IMR-90 (cell line): ENCODE measurements at regions not wholly inside any gene's neighbourhood (a gene's known extent, or its start where the extent isn't known, plus 50 kb on each side); places are given as distances from the start of the nearest gene placed in this dataset.
A peak's percentile ranks its signal among the peaks of the same experiment; 100 is the strongest.

Experiments used
- ATAC-seq: fragments of 200-7000 bp; cut with Tn5 transposase; 2 replicates; pipeline ENCODE4 v1.9.1; 2020; ENCODE audit warnings: low read depth, mild to moderate bottlenecking, moderate library complexity
- BruUV-seq: library from RNA; stranded (reverse); fragments of 400-500 nt; replicated peaks from 2 replicates; lab custom pipeline; 2021; lab: Mats Ljungman, UMichigan
- CTCF ChIA-PET: fragments of 300-600 bp; formaldehyde crosslinking; extraction: SDS; loops from one replicate; lab custom pipeline; 2021; ENCODE audit warnings: antibody characterized with exemption; lab: Yijun Ruan, JAX
- POLR2A ChIA-PET: fragments of 300-600 bp; sonication (Branson Sonifier 250); formaldehyde crosslinking; loops from one replicate; lab custom pipeline; 2022; ENCODE audit warnings: antibody characterized with exemption; ENCODE audit not compliant: unreplicated experiment; lab: Charles Lee
- DNase-seq: peaks from one replicate; pipeline ENCODE4 v3.0.0; 2013
- H2AFZ ChIP-seq: replicated peaks from 2 replicates; pipeline ENCODE3; 2013; ENCODE audit warnings: low read length, mild to moderate bottlenecking; ENCODE audit not compliant: poor library complexity
- H2AK5ac ChIP-seq: 2 replicates; pipeline ENCODE4 v1.6.1; 2013; ENCODE audit warnings: low read depth, low read length, inconsistent platforms
- H2AK9ac ChIP-seq: replicated peaks from 2 replicates; pipeline ENCODE3; 2013; ENCODE audit warnings: mild to moderate bottlenecking, low read depth, low read length, moderate library complexity; ENCODE audit not compliant: poor library complexity
- H2BK120ac ChIP-seq: 2 replicates; pipeline ENCODE4 v1.6.1; 2013; ENCODE audit warnings: low read depth, low read length, inconsistent platforms
- H2BK15ac ChIP-seq: 3 replicates; pipeline ENCODE4 v1.6.1; 2013; ENCODE audit warnings: low read depth, low read length, inconsistent platforms
- H2BK20ac ChIP-seq: 2 replicates; pipeline ENCODE4 v1.6.1; 2013; ENCODE audit warnings: low read depth, mild to moderate bottlenecking, inconsistent platforms, low read length, moderate library complexity
- H2BK5ac ChIP-seq: 2 replicates; pipeline ENCODE4 v1.6.1; 2013; ENCODE audit warnings: mild to moderate bottlenecking, low read depth, low read length, inconsistent platforms; ENCODE audit not compliant: poor library complexity, severe bottlenecking
- H3K14ac ChIP-seq: replicated peaks from 2 replicates; pipeline ENCODE4 v1.6.1; 2013; ENCODE audit warnings: low read depth, low read length, inconsistent platforms
- H3K18ac ChIP-seq: 2 replicates; pipeline ENCODE4 v1.6.1; 2013; ENCODE audit warnings: low read depth, low read length, control low read depth
- H3K23ac ChIP-seq: 2 replicates; pipeline ENCODE4 v1.6.1; 2013; ENCODE audit warnings: low read depth, low read length, inconsistent platforms
- H3K27ac ChIP-seq: 2 replicates; pipeline ENCODE4 v1.5.1; 2013; ENCODE audit warnings: mild to moderate bottlenecking, control low read depth, low read length; ENCODE audit not compliant: insufficient read depth
- H3K27me3 ChIP-seq: 2 replicates; pipeline ENCODE4 v1.6.1; 2013; ENCODE audit warnings: low read length; ENCODE audit not compliant: control insufficient read depth, insufficient read depth
- H3K36me3 ChIP-seq: 2 replicates; pipeline ENCODE4 v1.6.1; 2013; ENCODE audit warnings: low read length, mixed read lengths; ENCODE audit not compliant: control insufficient read depth, insufficient read depth
- H3K4ac ChIP-seq: 2 replicates; pipeline ENCODE4 v1.6.1; 2013; ENCODE audit warnings: low read depth, low read length, inconsistent platforms
- H3K4me1 ChIP-seq: 2 replicates; pipeline ENCODE4 v1.6.1; 2013; ENCODE audit warnings: low read length, mixed read lengths; ENCODE audit not compliant: control insufficient read depth, insufficient read depth
- H3K4me2 ChIP-seq: 2 replicates; pipeline ENCODE4 v1.6.1; 2013; ENCODE audit warnings: low read depth, mild to moderate bottlenecking, control low read depth, low read length, moderate library complexity
- H3K4me3 ChIP-seq: 2 replicates; pipeline ENCODE4 v1.5.1; 2013; ENCODE audit warnings: low read depth, mild to moderate bottlenecking, control low read depth, low read length, moderate library complexity; ENCODE audit not compliant: insufficient read depth
- H3K56ac ChIP-seq: 2 replicates; pipeline ENCODE4 v1.6.1; 2013; ENCODE audit warnings: low read length, inconsistent platforms; ENCODE audit not compliant: insufficient read depth; ENCODE audit errors: extremely low read depth
- H3K79me1 ChIP-seq, 2 experiments: 2 replicates each; pipeline ENCODE4 v1.6.1; 2013; ENCODE audit warnings: low read length in 2 of 2, inconsistent platforms in 1 of 2, low read depth in 1 of 2
- H3K9ac ChIP-seq: 2 replicates; pipeline ENCODE4 v1.6.1; 2013; ENCODE audit warnings: low read depth, low read length, control low read depth
- H3K9me1 ChIP-seq: 2 replicates; pipeline ENCODE4 v1.6.1; 2013; ENCODE audit warnings: low read length, inconsistent platforms; ENCODE audit not compliant: insufficient read depth
- H3K9me3 ChIP-seq: 2 replicates; pipeline ENCODE4 v1.6.1; 2013; ENCODE audit warnings: low read length; ENCODE audit not compliant: control insufficient read depth, insufficient read depth
- H4K20me1 ChIP-seq: 2 replicates; pipeline ENCODE4 v1.6.1; 2013; ENCODE audit warnings: low read length, inconsistent platforms; ENCODE audit not compliant: insufficient read depth
- H4K5ac ChIP-seq: 2 replicates; pipeline ENCODE4 v1.6.1; 2013; ENCODE audit warnings: mild to moderate bottlenecking, low read depth, low read length, control low read depth
- H4K8ac ChIP-seq, 2 experiments: 2 replicates each; pipeline ENCODE4 v1.6.1; 2013; ENCODE audit warnings: low read depth in 2 of 2, low read length in 2 of 2, control low read depth in 1 of 2, inconsistent platforms in 1 of 2
- H4K91ac ChIP-seq: 2 replicates; pipeline ENCODE4 v1.6.1; 2013; ENCODE audit warnings: low read depth, low read length, inconsistent platforms; ENCODE audit not compliant: insufficient read depth
- CTCF ChIP-seq: conservative IDR thresholded peaks from 2 replicates; pipeline ENCODE4 v1.5.1; 2012; ENCODE audit warnings: mild to moderate bottlenecking, low read depth, low read length, improper control_type of control experiment
- FOS ChIP-seq: fragments of 150-350 bp; IDR thresholded peaks from 2 replicates; pipeline ENCODE4 v1.6.1; 2016; ENCODE audit warnings: low read depth, low read length
- MAFK ChIP-seq: IDR thresholded peaks from 2 replicates; pipeline ENCODE4 v1.6.1; 2012; ENCODE audit warnings: low read depth, low read length, improper control_type of control experiment
- POLR2A ChIP-seq: IDR thresholded peaks from 2 replicates; pipeline ENCODE4 v1.6.1; 2012; ENCODE audit warnings: mild to moderate bottlenecking, low read depth, low read length
- WGBS, 2 experiments: methylation state at CpG; one replicate each; pipeline versions ENCODE4 v1.1.5 to v1.1.7; 2013; ENCODE audit warnings: missing lambda C conversion rate in 2 of 2; ENCODE audit not compliant: insufficient read length in 1 of 2; ENCODE audit errors: extremely low coverage in 2 of 2; 5-methylcytosine and 5-hydroxymethylcytosine counted together
- dilution Hi-C: fragments of 300-500 bp; cut with HindIII; formaldehyde crosslinking; loops from one replicate; pipeline ENCODE4 v1.14.3; 2018; ENCODE audit warnings: low sequenced_read_pairs; ENCODE audit not compliant: unreplicated experiment
- in situ Hi-C: fragments of 300-500 bp; cut with MboI; formaldehyde crosslinking; loops from 3 replicates; pipeline ENCODE4 v1.14.3; 2019; ENCODE audit warnings: low sequenced_read_pairs, inconsistent platforms, mixed read lengths
- intact Hi-C: fragments of 100-400 bp; cut with micrococcal nuclease; formaldehyde crosslinking; loops from 2 replicates; pipeline ENCODE4 v1.10.0; 2022

- Histone ChIP-seq H3K9ac (no peak overlapping the region), H4K91ac (peak overlapping the region; percentile 35), H2BK120ac (peak overlapping the region; percentile 82), H3K4ac (peak overlapping the region; percentile 52), H2BK20ac (peak overlapping the region; percentile 53), H3K4me3 (no peak overlapping the region), H3K4me1 (peaks cover 21% of the 10 kb centered on the region), H3K27me3 (no peaks in the 10 kb centered on the region), H3K9me1 (peaks cover 23% of the 10 kb centered on the region), H3K56ac (no peak overlapping the region), H4K20me1 (no peaks in the 10 kb centered on the region), H3K36me3 (no peaks in the 10 kb centered on the region), H2AFZ (peak overlapping the region; percentile 73), H3K27ac (no peak overlapping the region), H4K8ac (peak overlapping the region in 1 of 2 experiments; percentile 79; a peak in 1 of 4 replicates), H2BK5ac (peak overlapping the region; percentile 19), H3K9me3 (peaks cover 3% of the 10 kb centered on the region; the same call in 1 of the 2 replicates), H3K14ac (peak overlapping the region; percentile 75), H3K4me2 (no peak overlapping the region), H2BK15ac (peak overlapping the region; percentile 72; the same call in 2 of the 3 replicates), H3K18ac (peak overlapping the region; percentile 51; the same call in 1 of the 2 replicates), H2AK5ac (peak overlapping the region; percentile 79; the same call in 1 of the 2 replicates), H2AK9ac (peak overlapping the region; percentile 52), H3K23ac (peak overlapping the region; percentile 76), H3K79me1 (peaks cover 3 to 19% of the 10 kb centered on the region in 2 experiments; a peak in 2 of 4 replicates), H4K5ac (peak overlapping the region; percentile 81)
- dilution Hi-C loops, result no loop called here
- ATAC-seq, result no peak
- TF ChIP-seq POLR2A (no peak), FOS (no peak), MAFK (no peak), CTCF (no peak)
- no peak for DNase-seq
- in situ Hi-C loops, result no loop called here
- POLR2A ChIA-PET, result no interaction called here
- no TSS peak for BruUV-seq
- 38% methylated on average over 9 of the region's 10 CpGs; no CpG with 5 or more reads in 1 of the 2 experiments for WGBS, 2 experiments
- intact Hi-C loops, result no loop called here
- CTCF ChIA-PET, result interaction anchor here (1.1 kb wide), 1 partner anchor 22 kb away, joined by 3 read pairs; no protein-coding TSS in a partner anchor
These were observed 159.2 kb upstream of the RAI14 start for GRCh38 chr5:34496701-34497469.
